ENCODE measurements at regions not wholly inside any gene's neighbourhood (a gene's known extent, or its start where the extent isn't known, plus 50 kb on each side); places are given as distances from the start of the nearest gene placed in this dataset.

DNA sequence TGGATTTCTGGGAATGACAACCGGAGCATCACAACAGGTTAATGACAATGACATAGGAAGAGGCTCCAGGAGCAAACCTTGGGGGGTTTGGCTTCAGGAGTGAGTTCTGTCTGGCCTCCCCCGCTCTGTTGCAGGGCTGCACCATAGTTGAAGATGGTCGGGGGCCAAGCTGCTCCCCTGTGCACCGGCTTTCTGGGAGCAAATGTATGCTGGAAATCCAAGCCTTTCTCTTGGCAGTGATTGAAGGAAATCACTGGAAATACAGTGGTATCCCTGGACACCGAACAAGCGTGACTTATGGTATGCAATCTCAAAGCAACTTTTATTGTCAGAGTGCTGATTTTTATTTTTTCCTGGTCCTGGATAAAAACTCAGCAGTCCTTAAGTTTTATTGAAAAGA, 251.9 kb upstream of the ZNF32 start:
- H3K9me3 ChIP-seq, result no peaks in the 10 kb centered on the region
- intact Hi-C loops (cut with DNase I), result no loop called here
- TF ChIP-seq, protein P1, sequence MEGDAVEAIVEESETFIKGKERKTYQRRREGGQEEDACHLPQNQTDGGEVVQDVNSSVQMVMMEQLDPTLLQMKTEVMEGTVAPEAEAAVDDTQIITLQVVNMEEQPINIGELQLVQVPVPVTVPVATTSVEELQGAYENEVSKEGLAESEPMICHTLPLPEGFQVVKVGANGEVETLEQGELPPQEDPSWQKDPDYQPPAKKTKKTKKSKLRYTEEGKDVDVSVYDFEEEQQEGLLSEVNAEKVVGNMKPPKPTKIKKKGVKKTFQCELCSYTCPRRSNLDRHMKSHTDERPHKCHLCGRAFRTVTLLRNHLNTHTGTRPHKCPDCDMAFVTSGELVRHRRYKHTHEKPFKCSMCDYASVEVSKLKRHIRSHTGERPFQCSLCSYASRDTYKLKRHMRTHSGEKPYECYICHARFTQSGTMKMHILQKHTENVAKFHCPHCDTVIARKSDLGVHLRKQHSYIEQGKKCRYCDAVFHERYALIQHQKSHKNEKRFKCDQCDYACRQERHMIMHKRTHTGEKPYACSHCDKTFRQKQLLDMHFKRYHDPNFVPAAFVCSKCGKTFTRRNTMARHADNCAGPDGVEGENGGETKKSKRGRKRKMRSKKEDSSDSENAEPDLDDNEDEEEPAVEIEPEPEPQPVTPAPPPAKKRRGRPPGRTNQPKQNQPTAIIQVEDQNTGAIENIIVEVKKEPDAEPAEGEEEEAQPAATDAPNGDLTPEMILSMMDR (IDR thresholded peaks at IDR 0.05), result no peak
- TF ChIP-seq EP300 (IDR thresholded peaks at IDR 0.05) (no peak), POLR2AphosphoS5 (IDR thresholded peaks at IDR 0.05) (no peak), POLR2A (IDR thresholded peaks at IDR 0.05; ENCODE audit: low read depth) (no peak)
- 87% methylated on average over 2 of the region's 6 CpGs for WGBS
- DNase-seq (ENCODE audit: extremely low spot score), result no peak
- H3K36me3 ChIP-seq, result no peaks in the 10 kb centered on the region
- peaks cover 14 to 22% (median 20%) of the 10 kb centered on the region in 4 donors for H3K4me1 ChIP-seq
- no peak overlapping the region for H3K4me3 ChIP-seq
- no peak overlapping the region for H3K27ac ChIP-seq (replicated peaks in 1 of 4)
- H3K27me3 ChIP-seq, result no peaks in the 10 kb centered on the region

DNA sequence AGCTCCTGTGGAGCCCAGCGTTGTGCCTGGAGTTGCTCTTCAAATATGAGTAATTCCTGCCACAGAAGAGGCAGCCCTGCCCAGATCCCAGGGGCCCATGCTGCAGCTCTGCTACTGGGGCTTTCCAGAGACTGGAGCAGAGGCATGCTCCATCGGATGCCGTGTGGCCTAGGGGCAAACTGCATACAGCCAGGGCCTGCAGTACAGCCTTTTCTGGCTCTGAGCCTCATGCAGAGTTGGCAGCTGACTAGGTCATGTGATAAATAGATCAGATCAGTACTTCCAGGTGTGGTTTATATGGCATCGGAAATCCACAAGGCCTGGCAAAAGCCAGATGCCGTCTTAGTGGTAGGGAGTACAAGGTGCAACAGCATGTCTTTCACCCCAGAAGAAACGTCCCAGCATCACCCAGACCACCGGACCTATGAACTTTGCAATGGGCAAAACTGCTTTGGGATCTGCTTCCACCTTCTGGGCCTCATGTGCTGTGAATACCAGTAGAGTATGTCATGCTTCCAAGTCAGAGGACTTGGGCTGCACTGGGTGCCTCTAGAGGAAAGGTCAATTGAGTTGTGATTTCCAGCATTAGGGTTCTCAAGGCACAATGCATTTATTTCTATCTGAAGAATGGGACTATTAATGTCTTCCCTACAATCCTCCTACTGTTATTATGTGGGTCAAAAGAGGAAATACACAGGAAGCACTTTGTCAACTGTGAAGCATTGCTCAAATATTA, 250.7 kb upstream of the ZNF32 start:
- Histone ChIP-seq H3K4me3 (no peak overlapping the region), H3K9me3 (no peaks in the 10 kb centered on the region), H3K36me3 (no peaks in the 10 kb centered on the region), H3K27me3 (no peaks in the 10 kb centered on the region), H3K27ac (replicated peaks in 1 of 4) (no peak overlapping the region), H3K4me1 (peaks cover 11 to 14% (median 12%) of the 10 kb centered on the region in 4 donors)
- no peak for DNase-seq (ENCODE audit: extremely low spot score)
- 70% methylated on average over 2 of the region's 7 CpGs for WGBS
- intact Hi-C loops (cut with DNase I), result no loop called here
- TF ChIP-seq POLR2A (IDR thresholded peaks at IDR 0.05; ENCODE audit: low read depth) (no peak), EP300 (IDR thresholded peaks at IDR 0.05) (no peak), POLR2AphosphoS5 (IDR thresholded peaks at IDR 0.05) (no peak)
- TF ChIP-seq, protein P1 (IDR thresholded peaks at IDR 0.05), result no peak

DNA sequence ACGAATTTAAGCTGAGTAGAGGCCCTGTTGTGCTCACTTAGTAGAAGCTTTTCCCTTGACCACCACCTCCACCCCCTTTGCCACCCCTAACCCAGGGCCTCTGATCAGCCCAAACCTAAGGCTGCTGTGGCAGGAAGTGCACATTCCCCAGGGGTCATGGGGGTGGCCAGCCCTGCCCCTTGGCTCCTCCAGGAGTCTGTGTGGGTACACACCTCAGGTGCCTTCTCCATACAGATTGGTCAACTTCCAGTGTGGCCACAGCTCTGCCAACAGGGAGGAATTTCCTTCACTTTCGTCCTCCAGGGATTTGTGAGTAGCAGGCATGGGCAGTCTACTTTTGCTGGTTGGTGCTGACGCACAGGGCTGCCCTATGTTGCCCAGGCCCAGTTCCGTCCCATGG, 249.9 kb upstream of the ZNF32 start:
- no peak for DNase-seq (ENCODE audit: extremely low spot score)
- peaks cover 9 to 14% (median 11%) of the 10 kb centered on the region in 4 donors for H3K4me1 ChIP-seq
- WGBS, result 95% methylated on average over 4 of the region's 4 CpGs
- no peak overlapping the region for H3K4me3 ChIP-seq
- TF ChIP-seq, protein P1 (IDR thresholded peaks at IDR 0.05), result no peak
- TF ChIP-seq POLR2A (IDR thresholded peaks at IDR 0.05; ENCODE audit: low read depth) (no peak), POLR2AphosphoS5 (IDR thresholded peaks at IDR 0.05) (no peak), EP300 (IDR thresholded peaks at IDR 0.05) (no peak)
- intact Hi-C loops (cut with DNase I), result no loop called here
- no peaks in the 10 kb centered on the region for H3K9me3 ChIP-seq
- no peaks in the 10 kb centered on the region for H3K27me3 ChIP-seq
- no peaks in the 10 kb centered on the region for H3K36me3 ChIP-seq
- H3K27ac ChIP-seq (replicated peaks in 1 of 4), result no peak overlapping the region

DNA sequence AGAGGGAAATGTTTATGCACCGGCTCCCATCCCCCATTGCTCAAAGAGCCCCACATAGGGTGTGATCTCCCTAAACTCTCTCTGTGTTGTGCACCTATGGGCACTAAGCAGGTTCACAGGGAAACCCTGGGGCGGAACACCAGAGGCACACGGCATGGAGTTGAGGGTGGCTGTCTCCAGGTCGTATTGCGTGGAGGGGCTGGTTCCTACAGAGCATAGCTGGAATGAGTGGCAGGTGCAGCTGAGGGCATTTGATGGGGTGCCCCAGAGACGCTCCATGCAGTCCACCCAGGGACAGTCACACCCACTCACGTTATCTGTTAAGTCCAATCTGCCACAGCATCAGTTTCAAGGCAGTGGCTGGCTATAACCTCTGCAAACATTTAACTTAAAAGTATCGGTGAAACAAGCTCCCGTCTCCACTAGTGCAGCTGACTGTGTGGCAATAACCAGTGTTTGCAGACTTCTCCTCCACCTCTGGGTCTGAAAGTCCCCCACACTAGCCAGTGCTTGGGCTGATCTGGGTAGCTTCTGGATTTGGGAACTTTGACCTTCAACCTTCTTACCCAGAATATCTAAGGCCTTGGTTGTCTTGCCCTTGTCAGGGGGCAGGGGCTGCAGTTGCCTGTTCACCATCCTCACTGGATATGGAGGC, 249.2 kb upstream of the ZNF32 start:
- DNase-seq (ENCODE audit: extremely low spot score), result peak; percentile 78
- TF ChIP-seq EP300 (IDR thresholded peaks at IDR 0.05), result no peak
- no peak for TF ChIP-seq POLR2AphosphoS5 (IDR thresholded peaks at IDR 0.05)
- no peak for TF ChIP-seq POLR2A (IDR thresholded peaks at IDR 0.05; ENCODE audit: low read depth)
- TF ChIP-seq, protein P1 (IDR thresholded peaks at IDR 0.05), result no peak
- over 99% methylated on average over 9 of the region's 9 CpGs for WGBS
- Histone ChIP-seq H3K27me3 (no peaks in the 10 kb centered on the region), H3K4me3 (no peak overlapping the region), H3K4me1 (peaks cover 9 to 14% (median 11%) of the 10 kb centered on the region in 4 donors), H3K36me3 (no peaks in the 10 kb centered on the region), H3K27ac (replicated peaks in 1 of 4) (no peak overlapping the region), H3K9me3 (no peaks in the 10 kb centered on the region)
- intact Hi-C loops (cut with DNase I), result no loop called here
